BJ (cell line): ENCODE measurements at regions not wholly inside any gene's neighbourhood (a gene's known extent, or its start where the extent isn't known, plus 50 kb on each side); places are given as distances from the start of the nearest gene placed in this dataset.

Source experiments
- CTCF ChIA-PET: fragments of 350-600 bp; formaldehyde crosslinking; extraction: SDS; loops from one replicate; lab custom pipeline; 2021; ENCODE audit warnings: antibody characterized with exemption, inconsistent platforms; lab: Yijun Ruan, JAX
- POLR2A ChIA-PET: fragments of 300-600 bp; sonication (Branson Sonifier 250); formaldehyde crosslinking; extraction: SDS; loops from one replicate; lab custom pipeline; 2021; ENCODE audit warnings: antibody characterized with exemption; lab: Charles Lee
- DNase-seq: peaks from one replicate; pipeline ENCODE4 v3.0.0-alpha.2; 2011; ENCODE audit warnings: low read depth
- H3K27me3 ChIP-seq: 2 replicates; pipeline ENCODE4 v1.6.0; 2011; ENCODE audit warnings: low read length; ENCODE audit not compliant: control insufficient read depth, insufficient read depth
- H3K36me3 ChIP-seq: 2 replicates; pipeline ENCODE4 v1.5.1; 2011; ENCODE audit warnings: low read length; ENCODE audit not compliant: control insufficient read depth, insufficient read depth
- H3K4me3 ChIP-seq: 2 replicates; pipeline ENCODE4 v1.5.1; 2011; ENCODE audit warnings: low read depth, mild to moderate bottlenecking, control low read depth, low read length
- CTCF ChIP-seq: IDR thresholded peaks from 2 replicates; pipeline ENCODE4 v1.5.1; 2011; ENCODE audit warnings: low read depth, mild to moderate bottlenecking, control low read depth, inconsistent platforms, low read length, moderate library complexity; ENCODE audit not compliant: insufficient read depth

GRCh38 chr9:16155878-16156277 is 603.0 kb downstream of the CCDC171 start:
- TF ChIP-seq CTCF: no peak
- Histone ChIP-seq H3K36me3 (no peaks in the 10 kb centered on the region), H3K4me3 (no peak overlapping the region), H3K27me3 (no peaks in the 10 kb centered on the region; the same call in 1 of the 2 replicates)
- DNase-seq: no peak
- ChIA-PET POLR2A (no interaction called here), CTCF (interaction anchor here (0.7 kb wide), 1 partner anchor 973 kb away, joined by 4 read pairs; no protein-coding TSS in a partner anchor)

- CTCF ChIA-PET: no interaction called here
- POLR2A ChIA-PET: no interaction called here
- TF ChIP-seq CTCF: no peak
- no peak for DNase-seq
- H3K4me3 ChIP-seq: no peak overlapping the region
- H3K36me3 ChIP-seq: no peaks in the 10 kb centered on the region
- H3K27me3 ChIP-seq: no peaks in the 10 kb centered on the region
Observed at GRCh38 chr9:16157216-16157615, 604.4 kb downstream of the CCDC171 start.

GRCh38 chr9:16157651-16158050 is 604.8 kb downstream of the CCDC171 start:
- Histone ChIP-seq H3K27me3 (no peaks in the 10 kb centered on the region), H3K36me3 (no peaks in the 10 kb centered on the region), H3K4me3 (no peak overlapping the region)
- no peak for DNase-seq
- CTCF ChIA-PET: no interaction called here
- POLR2A ChIA-PET: no interaction called here
- no peak for TF ChIP-seq CTCF

GRCh38 chr9:16158093-16158492 is 605.2 kb downstream of the CCDC171 start:
- Histone ChIP-seq H3K36me3 (no peaks in the 10 kb centered on the region), H3K4me3 (no peak overlapping the region), H3K27me3 (no peaks in the 10 kb centered on the region)
- TF ChIP-seq CTCF: no peak
- CTCF ChIA-PET: interaction anchor here (1.0 kb wide), 1 partner anchor 14 kb away, joined by 3 read pairs; no protein-coding TSS in a partner anchor
- POLR2A ChIA-PET: no interaction called here
- no peak for DNase-seq

- H3K36me3 ChIP-seq: no peaks in the 10 kb centered on the region
- POLR2A ChIA-PET: no interaction called here
- CTCF ChIA-PET: interaction anchor here (1.0 to 2.2 kb wide), 2 partner anchors 10 to 18 kb away, joined by 3 to 6 read pairs; no protein-coding TSS in a partner anchor
- H3K4me3 ChIP-seq: no peak overlapping the region
- no peak for TF ChIP-seq CTCF
- DNase-seq: no peak
- no peaks in the 10 kb centered on the region for H3K27me3 ChIP-seq
Observed at GRCh38 chr9:16161483-16161882, 608.6 kb downstream of the CCDC171 start.
